H1 (cell line): ENCODE measurements at regions not wholly inside any gene's neighbourhood (a gene's known extent, or its start where the extent isn't known, plus 50 kb on each side); places are given as distances from the start of the nearest gene placed in this dataset.

Experiments
- CTCF ChIA-PET: fragments of 300-600 bp; sonication (Branson Sonifier 250); formaldehyde crosslinking; loops from one replicate; lab custom pipeline; 2021; ENCODE audit not compliant: partially characterized antibody; lab: Charles Lee
- POLR2A ChIA-PET: fragments of 300-600 bp; sonication (Branson Sonifier 250); formaldehyde crosslinking; loops from one replicate; lab custom pipeline; 2021; ENCODE audit warnings: inconsistent platforms; ENCODE audit not compliant: partially characterized antibody; lab: Charles Lee
- DNase-seq, 2 experiments: peaks; one replicate each; pipeline versions ENCODE4 v3.0.0 to v3.0.0-alpha.2; 2010 to 2022; ENCODE audit warnings: low spot score in 2 of 2, low read depth in 1 of 2, mixed read lengths in 1 of 2
- FAIRE-seq: peaks from 2 replicates; lab custom pipeline; 2011; peaks lifted over from hg19 to GRCh38; lab: Jason Lieb, UNC
- H2AFZ ChIP-seq: 2 replicates; pipeline ENCODE4 v1.8.1; 2012; ENCODE audit warnings: low read length, inconsistent platforms
- H2AK5ac ChIP-seq: 2 replicates; pipeline ENCODE4 v1.6.1; 2013; ENCODE audit warnings: low read depth, low read length
- H2BK120ac ChIP-seq: replicated peaks from 2 replicates; pipeline ENCODE3; 2013; ENCODE audit warnings: low read depth, low read length, inconsistent platforms
- H2BK12ac ChIP-seq: 2 replicates; pipeline ENCODE4 v1.6.1; 2013; ENCODE audit warnings: low read depth, low read length
- H2BK15ac ChIP-seq: 2 replicates; pipeline ENCODE4 v1.6.1; 2013; ENCODE audit warnings: low read length
- H2BK20ac ChIP-seq: 2 replicates; pipeline ENCODE4 v1.6.1; 2013; ENCODE audit warnings: low read length
- H2BK5ac ChIP-seq: 2 replicates; pipeline ENCODE4 v1.6.1; 2013; ENCODE audit warnings: low read depth, low read length
- H3K14ac ChIP-seq: 2 replicates; pipeline ENCODE4 v1.6.1; 2013; ENCODE audit warnings: inconsistent platforms; ENCODE audit not compliant: insufficient read length
- H3K18ac ChIP-seq: 2 replicates; pipeline ENCODE4 v1.6.1; 2013; ENCODE audit warnings: low read length; ENCODE audit errors: extremely low read depth
- H3K23ac ChIP-seq: 2 replicates; pipeline ENCODE4 v1.6.1; 2013; ENCODE audit warnings: inconsistent platforms; ENCODE audit not compliant: insufficient read length
- H3K23me2 ChIP-seq: 2 replicates; pipeline ENCODE4 v1.6.1; 2013; ENCODE audit warnings: low read depth, low read length
- H3K27ac ChIP-seq: 2 replicates; pipeline ENCODE4 v1.6.1; 2011; ENCODE audit warnings: low read depth, low read length, inconsistent platforms
- H3K27me3 ChIP-seq, 4 experiments: replicated peaks in 1 of 4; 1 replicate in 1 of 4; 2 replicates in 3 of 4; pipeline versions ENCODE4 v1.6.1 to v1.8.1; 2011 to 2013; ENCODE audit warnings: low read length in 3 of 4, mild to moderate bottlenecking in 3 of 4, inconsistent platforms in 2 of 4, mixed read lengths in 2 of 4, moderate library complexity in 1 of 4; ENCODE audit not compliant: control insufficient read depth in 3 of 4, insufficient read depth in 3 of 4; ENCODE audit errors: extremely low read depth in 1 of 4
- H3K36me3 ChIP-seq, 4 experiments: 2 replicates each; pipeline versions ENCODE4 v1.6.1 to v1.8.1; 2011 to 2013; ENCODE audit warnings: mild to moderate bottlenecking in 4 of 4, low read length in 3 of 4, moderate library complexity in 2 of 4, control low read depth in 1 of 4, inconsistent platforms in 1 of 4; ENCODE audit not compliant: insufficient read depth in 4 of 4, control insufficient read depth in 2 of 4
- H3K4ac ChIP-seq: replicated peaks from 2 replicates; pipeline ENCODE3; 2013; ENCODE audit warnings: low read length, low read depth, mixed read lengths, inconsistent platforms; ENCODE audit not compliant: insufficient read length
- H3K4me1 ChIP-seq, 4 experiments: replicated peaks in 1 of 4; 1 replicate in 1 of 4; 2 replicates in 3 of 4; pipeline versions ENCODE4 v1.6.1 to v1.8.1; 2011 to 2013; ENCODE audit warnings: low read length in 3 of 4, inconsistent platforms in 2 of 4, mixed read lengths in 1 of 4; ENCODE audit not compliant: insufficient read depth in 4 of 4, control insufficient read depth in 3 of 4
- H3K4me2 ChIP-seq, 2 experiments: 2 replicates each; pipeline versions ENCODE4 v1.6.1 to v1.8.1; 2011 to 2013; ENCODE audit warnings: low read depth in 2 of 2, low read length in 2 of 2, control low read depth in 1 of 2, inconsistent platforms in 1 of 2, mild to moderate bottlenecking in 1 of 2; ENCODE audit not compliant: insufficient read depth in 1 of 2
- H3K4me3 ChIP-seq, 4 experiments: fragments of 200-600, 300-600 bp in 1 of 4; sonication (generic), shearing (Covaris generic), sonication (Bioruptor Twin) in 1 of 4; 2 replicates each; pipeline versions ENCODE4 v1.5.1 to v1.8.1; 2011 to 2016; ENCODE audit warnings: low read length in 4 of 4, low read depth in 3 of 4, control low read depth in 2 of 4, inconsistent platforms in 2 of 4, mild to moderate bottlenecking in 2 of 4, mixed read lengths in 1 of 4, moderate library complexity in 1 of 4; ENCODE audit not compliant: insufficient read depth in 2 of 4; ENCODE audit errors: extremely low read depth in 1 of 4
- H3K56ac ChIP-seq: replicated peaks from 2 replicates; pipeline ENCODE3; 2013; ENCODE audit warnings: low read depth, mild to moderate bottlenecking, mixed read lengths, low read length, inconsistent platforms; ENCODE audit not compliant: insufficient read length
- H3K79me1 ChIP-seq: 2 replicates; pipeline ENCODE4 v1.6.1; 2013; ENCODE audit warnings: low read depth, low read length, control low read depth
- H3K79me2 ChIP-seq, 2 experiments: 2 replicates each; pipeline versions ENCODE4 v1.6.1 to v1.8.1; 2012 to 2013; ENCODE audit warnings: low read length in 2 of 2, mild to moderate bottlenecking in 2 of 2, inconsistent platforms in 1 of 2; ENCODE audit not compliant: insufficient read depth in 2 of 2, control insufficient read depth in 1 of 2
- H3K9ac ChIP-seq, 4 experiments: replicated peaks in 1 of 4; 1 replicate in 1 of 4; 2 replicates in 3 of 4; pipeline versions ENCODE4 v1.6.1 to v1.8.1; 2011 to 2013; ENCODE audit warnings: low read depth in 3 of 4, low read length in 3 of 4, control low read depth in 2 of 4, mild to moderate bottlenecking in 2 of 4, moderate library complexity in 2 of 4, inconsistent platforms in 1 of 4; ENCODE audit errors: extremely low read depth in 1 of 4
- H3K9me3 ChIP-seq, 2 experiments: 2 replicates each; pipeline versions ENCODE4 v1.6.1 to v1.8.1; 2012 to 2013; ENCODE audit warnings: mild to moderate bottlenecking in 2 of 2, moderate library complexity in 2 of 2, control low read depth in 1 of 2, inconsistent platforms in 1 of 2, low read depth in 1 of 2, low read length in 1 of 2, mixed read lengths in 1 of 2; ENCODE audit not compliant: insufficient read depth in 2 of 2
- H4K20me1 ChIP-seq, 2 experiments: replicated peaks in 1 of 2; 2 replicates each; pipeline versions ENCODE3 to v1.8.1; 2011 to 2013; ENCODE audit warnings: inconsistent platforms in 2 of 2, low read length in 2 of 2, mild to moderate bottlenecking in 1 of 2; ENCODE audit not compliant: insufficient read depth in 2 of 2, control insufficient read depth in 1 of 2
- H4K5ac ChIP-seq: 2 replicates; pipeline ENCODE4 v1.6.1; 2013; ENCODE audit warnings: low read length, low read depth, mixed read lengths, inconsistent platforms; ENCODE audit not compliant: insufficient read length
- H4K8ac ChIP-seq: 2 replicates; pipeline ENCODE4 v1.8.0; 2013; ENCODE audit warnings: mild to moderate bottlenecking, moderate library complexity, low read length, inconsistent platforms; ENCODE audit not compliant: insufficient read depth; ENCODE audit errors: extremely low read depth
- H4K91ac ChIP-seq: replicated peaks from 2 replicates; pipeline ENCODE3; 2013; ENCODE audit warnings: low read length, mixed read lengths, inconsistent platforms; ENCODE audit not compliant: insufficient read length
- EZH2 ChIP-seq: fragments of 200-600 bp; sonication (generic); IDR thresholded peaks from 2 replicates; pipeline ENCODE4 v1.7.1; 2012; ENCODE audit warnings: low read depth, mild to moderate bottlenecking, moderate library complexity, low read length, inconsistent platforms; ENCODE audit not compliant: severe bottlenecking
- JUND ChIP-seq: IDR thresholded peaks from 2 replicates; pipeline ENCODE4 v1.6.1; 2011; ENCODE audit warnings: mild to moderate bottlenecking, improper control_type of control experiment, low read length
- PHF8 ChIP-seq: fragments of 200-600 bp; sonication (generic); conservative IDR thresholded peaks from 2 replicates; pipeline ENCODE4 v1.7.1; 2012; ENCODE audit warnings: low read depth, mild to moderate bottlenecking, inconsistent platforms, low read length, moderate library complexity
- RXRA ChIP-seq: IDR thresholded peaks from 2 replicates; pipeline ENCODE4 v1.6.1; 2011; ENCODE audit warnings: low read depth, mild to moderate bottlenecking, low read length, moderate library complexity; ENCODE audit not compliant: insufficient read depth
- TAF1 ChIP-seq: IDR thresholded peaks from 2 replicates; pipeline ENCODE4 v1.6.1; 2011; ENCODE audit warnings: mild to moderate bottlenecking, low read depth, low read length

DNA sequence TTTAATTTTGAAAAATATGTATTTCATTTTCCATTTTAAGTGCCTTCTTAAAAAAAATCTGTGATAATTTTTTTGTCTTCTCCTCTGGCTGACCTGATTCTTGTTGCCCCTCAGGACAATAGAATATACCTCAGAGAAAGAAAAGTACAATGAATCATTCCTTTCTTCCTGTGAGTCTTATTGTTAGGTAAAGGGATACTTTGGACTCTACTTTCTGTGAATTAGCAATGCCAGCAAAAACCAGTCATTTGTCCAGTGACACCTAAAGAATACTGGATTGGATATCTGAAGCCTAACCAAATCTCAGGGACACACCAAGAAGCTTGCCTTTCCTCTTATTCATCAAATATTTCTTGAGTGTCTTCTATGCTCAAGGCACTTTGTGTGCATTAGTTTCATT, 102.1 kb downstream of the AREG start:
- Histone ChIP-seq H3K79me1 (no peaks in the 10 kb centered on the region), H3K14ac (no peak overlapping the region), H3K27ac (no peak overlapping the region), H3K9ac (no peak overlapping the region), H2BK20ac (no peak overlapping the region), H3K27me3 (no peaks in the 10 kb centered on the region), H3K4ac (no peak overlapping the region), H4K5ac (no peak overlapping the region), H3K4me3 (no peak overlapping the region), H2BK120ac (no peak overlapping the region), H3K56ac (no peak overlapping the region), H3K23me2 (no peaks in the 10 kb centered on the region), H3K23ac (no peak overlapping the region), H2AK5ac (no peak overlapping the region), H3K9me3 (no peaks in the 10 kb centered on the region), H4K91ac (no peak overlapping the region), H2BK15ac (no peak overlapping the region), H2BK12ac (no peak overlapping the region), H3K4me1 (peaks cover 0 to 8% (median 1%) of the 10 kb centered on the region in 4 experiments; a peak in 3 of 7 replicates), H3K79me2 (no peaks in the 10 kb centered on the region), H3K4me2 (no peak overlapping the region), H4K20me1 (no peaks in the 10 kb centered on the region), H2BK5ac (no peak overlapping the region), H3K36me3 (no peaks in the 10 kb centered on the region), H4K8ac (no peak overlapping the region), H2AFZ (no peak overlapping the region), H3K18ac (no peak overlapping the region)
- POLR2A ChIA-PET: no interaction called here
- TF ChIP-seq PHF8 (no peak), TAF1 (no peak), RXRA (no peak), JUND (no peak), EZH2 (no peak)
- CTCF ChIA-PET: interaction anchor here (0.7 to 1.9 kb wide), 2 partner anchors 14 to 24 kb away, joined by 3 to 7 read pairs; no protein-coding TSS in a partner anchor
- DNase-seq (no peak), FAIRE-seq (no peak)
